H9 (cell line): ENCODE measurements at regions not wholly inside any gene's neighbourhood (a gene's known extent, or its start where the extent isn't known, plus 50 kb on each side); places are given as distances from the start of the nearest gene placed in this dataset.

ENCODE experiments used
- DNase-seq: peaks from one replicate; pipeline ENCODE4 v3.0.0-alpha.2; 2017
- H2AFZ ChIP-seq: one replicate; pipeline ENCODE4 v1.6.1; 2013; ENCODE audit warnings: mild to moderate bottlenecking, low read length, control low read depth, moderate library complexity
- H2AK5ac ChIP-seq: 2 replicates; pipeline ENCODE4 v1.6.1; 2013; ENCODE audit warnings: low read length, control low read depth, mixed read lengths; ENCODE audit not compliant: insufficient read length
- H2BK120ac ChIP-seq: one replicate; pipeline ENCODE4 v1.6.1; 2013; ENCODE audit warnings: low read depth, mild to moderate bottlenecking, low read length, control low read depth, inconsistent platforms; ENCODE audit not compliant: poor library complexity, severe bottlenecking
- H2BK12ac ChIP-seq: 2 replicates; pipeline ENCODE4 v1.6.1; 2013; ENCODE audit warnings: low read length, control low read depth, mixed read lengths, low read depth; ENCODE audit not compliant: insufficient read length
- H2BK15ac ChIP-seq: 2 replicates; pipeline ENCODE4 v1.6.1; 2013; ENCODE audit warnings: low read depth, low read length, control low read depth
- H2BK20ac ChIP-seq: one replicate; pipeline ENCODE4 v1.6.1; 2013; ENCODE audit warnings: low read depth, mild to moderate bottlenecking, low read length, control low read depth, inconsistent platforms; ENCODE audit not compliant: poor library complexity, severe bottlenecking
- H2BK5ac ChIP-seq: 2 replicates; pipeline ENCODE4 v1.6.1; 2013; ENCODE audit warnings: low read length, control low read depth, mixed read lengths; ENCODE audit not compliant: insufficient read length
- H3K14ac ChIP-seq: 2 replicates; pipeline ENCODE4 v1.6.1; 2013; ENCODE audit warnings: low read length, control low read depth; ENCODE audit not compliant: insufficient read depth
- H3K18ac ChIP-seq: 2 replicates; pipeline ENCODE4 v1.6.1; 2013; ENCODE audit warnings: low read depth, mild to moderate bottlenecking, mixed read lengths, low read length, control low read depth; ENCODE audit not compliant: insufficient read length
- H3K23ac ChIP-seq: 2 replicates; pipeline ENCODE4 v1.6.1; 2013; ENCODE audit warnings: low read length, control low read depth, mixed read lengths, low read depth; ENCODE audit not compliant: insufficient read length
- H3K23me2 ChIP-seq: 2 replicates; pipeline ENCODE4 v1.6.1; 2013; ENCODE audit warnings: low read depth, mild to moderate bottlenecking, mixed read lengths, low read length, control low read depth; ENCODE audit not compliant: insufficient read length, poor library complexity, severe bottlenecking
- H3K27ac ChIP-seq: 2 replicates; pipeline ENCODE4 v1.5.1; 2013; ENCODE audit warnings: low read length, control low read depth, mixed read lengths, low read depth; ENCODE audit not compliant: insufficient read length
- H3K27me3 ChIP-seq: 2 replicates; pipeline ENCODE4 v1.6.1; 2013; ENCODE audit warnings: low read length, control low read depth, inconsistent platforms; ENCODE audit not compliant: insufficient read depth
- H3K4ac ChIP-seq: 2 replicates; pipeline ENCODE4 v1.6.1; 2013; ENCODE audit warnings: low read depth, mild to moderate bottlenecking, control low read depth, inconsistent platforms, low read length, moderate library complexity
- H3K4me1 ChIP-seq: 2 replicates; pipeline ENCODE4 v1.6.1; 2013; ENCODE audit warnings: low read length, control low read depth, inconsistent platforms; ENCODE audit not compliant: insufficient read depth
- H3K4me2 ChIP-seq: 2 replicates; pipeline ENCODE4 v1.6.1; 2013; ENCODE audit warnings: low read length, control low read depth, mixed read lengths; ENCODE audit not compliant: insufficient read length, insufficient read depth
- H3K56ac ChIP-seq: 2 replicates; pipeline ENCODE4 v1.6.1; 2013; ENCODE audit warnings: low read depth, mild to moderate bottlenecking, mixed read lengths, low read length, control low read depth; ENCODE audit not compliant: insufficient read length
- H3K79me1 ChIP-seq: 2 replicates; pipeline ENCODE4 v1.6.1; 2013; ENCODE audit warnings: low read depth, mild to moderate bottlenecking, moderate library complexity, low read length, control low read depth, inconsistent platforms; ENCODE audit not compliant: insufficient read depth, poor library complexity, severe bottlenecking
- H3K79me2 ChIP-seq: 2 replicates; pipeline ENCODE4 v1.6.1; 2013; ENCODE audit warnings: low read length, control low read depth, inconsistent platforms; ENCODE audit not compliant: insufficient read depth
- H3K9ac ChIP-seq: 2 replicates; pipeline ENCODE4 v1.6.1; 2013; ENCODE audit warnings: low read length, control low read depth, mixed read lengths; ENCODE audit not compliant: insufficient read length; ENCODE audit errors: extremely low read depth
- H3K9me3 ChIP-seq: one replicate; pipeline ENCODE4 v1.6.1; 2013; ENCODE audit warnings: low read depth, low read length, inconsistent platforms; ENCODE audit not compliant: control insufficient read depth
- H3T11ph ChIP-seq: one replicate; pipeline ENCODE4 v1.6.1; 2013; ENCODE audit warnings: mild to moderate bottlenecking, low read length, control low read depth, inconsistent platforms
- H4K20me1 ChIP-seq: one replicate; pipeline ENCODE4 v1.6.1; 2013; ENCODE audit not compliant: control insufficient read depth, insufficient read length, insufficient read depth
- H4K5ac ChIP-seq: 2 replicates; pipeline ENCODE4 v1.6.1; 2013; ENCODE audit warnings: low read depth, mild to moderate bottlenecking, mixed read lengths, low read length, control low read depth; ENCODE audit not compliant: insufficient read length
- H4K8ac ChIP-seq: replicated peaks from 2 replicates; pipeline ENCODE4 v1.6.1; 2013; ENCODE audit warnings: low read length, control low read depth, mixed read lengths, low read depth; ENCODE audit not compliant: insufficient read length
- H4K91ac ChIP-seq: 2 replicates; pipeline ENCODE4 v1.6.1; 2013; ENCODE audit warnings: low read depth, mild to moderate bottlenecking, moderate library complexity, mixed read lengths, low read length, control low read depth; ENCODE audit not compliant: insufficient read length
- H3K27ac Mint-ChIP-seq, 3 experiments: 2 replicates in 2 of 3; 3 replicates in 1 of 3; pipeline ENCODE4 v1.8.0; 2020 to 2021; ENCODE audit warnings: mixed read lengths in 3 of 3, mild to moderate bottlenecking in 1 of 3, moderate library complexity in 1 of 3
- H3K27me3 Mint-ChIP-seq: 2 replicates; pipeline ENCODE4 v1.8.0; 2021; ENCODE audit warnings: low read depth, mild to moderate bottlenecking, moderate library complexity, mixed read lengths
- H3K36me3 Mint-ChIP-seq, 3 experiments: 2 replicates in 2 of 3; 3 replicates in 1 of 3; pipeline ENCODE4 v1.8.0; 2020 to 2021; ENCODE audit warnings: low read depth in 3 of 3, mixed read lengths in 3 of 3; ENCODE audit not compliant: insufficient read depth in 1 of 3
- H3K4me1 Mint-ChIP-seq, 2 experiments: 2 replicates each; pipeline ENCODE4 v1.8.0; 2020; ENCODE audit warnings: mixed read lengths in 2 of 2
- H3K4me3 Mint-ChIP-seq, 2 experiments: 2 replicates in 1 of 2; 3 replicates in 1 of 2; pipeline ENCODE4 v1.8.0; 2020 to 2021; ENCODE audit warnings: mild to moderate bottlenecking in 2 of 2, mixed read lengths in 2 of 2, moderate library complexity in 1 of 2
- H3K9me3 Mint-ChIP-seq, 2 experiments: 2 replicates in 1 of 2; 3 replicates in 1 of 2; pipeline ENCODE4 v1.8.0; 2020; ENCODE audit warnings: mild to moderate bottlenecking in 2 of 2, mixed read lengths in 2 of 2, moderate library complexity in 1 of 2
- CTCF ChIP-seq: fragments of 200-600 bp; sonication (generic); conservative IDR thresholded peaks from 3 replicates; pipeline ENCODE4 v1.8.0; 2021; ENCODE audit warnings: antibody characterized with exemption, mild to moderate bottlenecking
- WGBS: extraction: QIAGEN DNeasy Blood & Tissue Kit; methylation state at CpG from one replicate; pipeline ENCODE4 v1.1.7; 2013; ENCODE audit warnings: missing lambda C conversion rate, low lambda C conversion rate, mixed read lengths; ENCODE audit not compliant: insufficient read length; ENCODE audit errors: extremely low coverage; 5-methylcytosine and 5-hydroxymethylcytosine counted together

GRCh38 chr10:60527676-60528075, 138.0 kb upstream of the ANK3 start:
- H3K23ac ChIP-seq: no peak overlapping the region
- H3K27ac Mint-ChIP-seq: no peak overlapping the region; a peak in 1 of 7 replicates
- no peaks in the 10 kb centered on the region for H3K79me2 ChIP-seq
- H4K20me1 ChIP-seq: no peaks in the 10 kb centered on the region
- H3K9ac ChIP-seq: no peak overlapping the region
- H2BK5ac ChIP-seq: no peak overlapping the region
- DNase-seq: no peak
- no peak overlapping the region for H3K4me3 Mint-ChIP-seq
- peaks cover 9 to 11% of the 10 kb centered on the region in 2 experiments; a peak in 4 of 5 replicates for H3K9me3 Mint-ChIP-seq
- H3K4me2 ChIP-seq: no peak overlapping the region
- H3K4ac ChIP-seq: no peak overlapping the region
- no peak overlapping the region for H2AFZ ChIP-seq
- no peaks in the 10 kb centered on the region for H3K4me1 ChIP-seq
- no peak overlapping the region for H4K8ac ChIP-seq
- no peak overlapping the region for H3K56ac ChIP-seq
- H3K23me2 ChIP-seq: no peaks in the 10 kb centered on the region
- H3K18ac ChIP-seq: no peak overlapping the region
- no peaks in the 10 kb centered on the region for H3K27me3 Mint-ChIP-seq
- no peak overlapping the region for H2BK20ac ChIP-seq
- WGBS: no CpG with 5 or more reads among the region's 2 CpGs
- H3K79me1 ChIP-seq: no peaks in the 10 kb centered on the region
- no peak overlapping the region for H4K5ac ChIP-seq
- no peak for TF ChIP-seq CTCF
- 0 out of 4 replicates have a peak, but pooled peaks cover 0 to 2% of the 10 kb centered on the region in 2 experiments for H3K4me1 Mint-ChIP-seq
- H2BK12ac ChIP-seq: no peak overlapping the region
- no peak overlapping the region for H3T11ph ChIP-seq
- H2BK120ac ChIP-seq: no peak overlapping the region
- no peak overlapping the region for H3K14ac ChIP-seq
- no peak overlapping the region for H2BK15ac ChIP-seq
- no peaks in the 10 kb centered on the region for H3K27me3 ChIP-seq
- no peak overlapping the region for H3K27ac ChIP-seq
- H4K91ac ChIP-seq: no peak overlapping the region
- H3K9me3 ChIP-seq: no peaks in the 10 kb centered on the region
- H3K36me3 Mint-ChIP-seq: peaks cover 10 to 13% (median 10%) of the 10 kb centered on the region in 3 experiments
- H2AK5ac ChIP-seq: no peak overlapping the region
